ENCODE measurements at regions not wholly inside any gene's neighbourhood (a gene's known extent, or its start where the extent isn't known, plus 50 kb on each side); places are given as distances from the start of the nearest gene placed in this dataset.

GRCh38 chr18:7476386-7476785 is 90.7 kb upstream of the PTPRM start:
- peaks cover 14% of the 10 kb centered on the region for H3K27me3 Mint-ChIP-seq (ENCODE audit: insufficient read depth, unreplicated experiment)

GRCh38 chr18:7479756-7480155 is 87.4 kb upstream of the PTPRM start:
- H3K36me3 Mint-ChIP-seq (ENCODE audit: insufficient read depth, unreplicated experiment): no peaks in the 10 kb centered on the region
- peak; percentile 29 for DNase-seq (ENCODE audit: unreplicated experiment)
- no peak for TF ChIP-seq CTCF (IDR thresholded peaks at IDR 0.05; ENCODE audit: unreplicated experiment)
- H3K4me1 Mint-ChIP-seq (ENCODE audit: insufficient read depth, unreplicated experiment): no peaks in the 10 kb centered on the region
- H3K4me3 Mint-ChIP-seq (ENCODE audit: unreplicated experiment): no peak overlapping the region
- intact Hi-C loops (cut with micrococcal nuclease): no loop called here
- H3K27ac Mint-ChIP-seq (ENCODE audit: low read depth, unreplicated experiment): no peak overlapping the region
- BruUV-seq (replicated peaks): no TSS peak
- H3K9me3 Mint-ChIP-seq (ENCODE audit: unreplicated experiment): no peaks in the 10 kb centered on the region
- CTCF ChIA-PET: no interaction called here
- H3K27me3 Mint-ChIP-seq (ENCODE audit: insufficient read depth, unreplicated experiment): peaks cover 14% of the 10 kb centered on the region
- POLR2A ChIA-PET: no interaction called here

More at GRCh38 chr18:7476386-7476785, 90.7 kb upstream of the PTPRM start:
- POLR2A ChIA-PET: no interaction called here
- Mint-ChIP-seq H3K9me3 (ENCODE audit: unreplicated experiment) (no peaks in the 10 kb centered on the region), H3K27ac (ENCODE audit: low read depth, unreplicated experiment) (no peak overlapping the region), H3K4me1 (ENCODE audit: insufficient read depth, unreplicated experiment) (no peaks in the 10 kb centered on the region), H3K4me3 (ENCODE audit: unreplicated experiment) (no peak overlapping the region), H3K36me3 (ENCODE audit: insufficient read depth, unreplicated experiment) (no peaks in the 10 kb centered on the region)
- no peak for TF ChIP-seq CTCF (IDR thresholded peaks at IDR 0.05; ENCODE audit: unreplicated experiment)
- intact Hi-C loops (cut with micrococcal nuclease): no loop called here
- BruUV-seq (replicated peaks): no TSS peak
- DNase-seq (ENCODE audit: unreplicated experiment): no peak
- CTCF ChIA-PET: no interaction called here

GRCh38 chr18:7480879-7481278 is 86.2 kb upstream of the PTPRM start:
- intact Hi-C loops (cut with micrococcal nuclease): no loop called here
- H3K27ac Mint-ChIP-seq (ENCODE audit: low read depth, unreplicated experiment): no peak overlapping the region
- H3K4me3 Mint-ChIP-seq (ENCODE audit: unreplicated experiment): no peak overlapping the region
- BruUV-seq (replicated peaks): no TSS peak
- ChIA-PET POLR2A (interaction anchor here (1.6 kb wide), 1 partner anchor 86 kb away, joined by 8 read pairs; the partner anchor contains the start of gene PTPRM), CTCF (interaction anchor here (1.7 kb wide), 1 partner anchor 208 kb away, joined by 5 read pairs; no protein-coding TSS in a partner anchor)
- H3K4me1 Mint-ChIP-seq (ENCODE audit: insufficient read depth, unreplicated experiment): no peaks in the 10 kb centered on the region
- H3K36me3 Mint-ChIP-seq (ENCODE audit: insufficient read depth, unreplicated experiment): no peaks in the 10 kb centered on the region
- H3K27me3 Mint-ChIP-seq (ENCODE audit: insufficient read depth, unreplicated experiment): peaks cover 7% of the 10 kb centered on the region
- H3K9me3 Mint-ChIP-seq (ENCODE audit: unreplicated experiment): no peaks in the 10 kb centered on the region
- no peak for DNase-seq (ENCODE audit: unreplicated experiment)
- TF ChIP-seq CTCF (IDR thresholded peaks at IDR 0.05; ENCODE audit: unreplicated experiment): no peak

GRCh38 chr18:7482342-7482741 is 84.8 kb upstream of the PTPRM start:
- no peaks in the 10 kb centered on the region for H3K36me3 Mint-ChIP-seq (ENCODE audit: insufficient read depth, unreplicated experiment)
- ChIA-PET CTCF (no interaction called here), POLR2A (interaction anchor here (1.6 kb wide), 1 partner anchor 84 kb away, joined by 8 read pairs; the partner anchor contains the start of gene PTPRM)
- H3K9me3 Mint-ChIP-seq (ENCODE audit: unreplicated experiment): no peaks in the 10 kb centered on the region
- DNase-seq (ENCODE audit: unreplicated experiment): peak; percentile 4
- no peaks in the 10 kb centered on the region for H3K4me1 Mint-ChIP-seq (ENCODE audit: insufficient read depth, unreplicated experiment)
- no peaks in the 10 kb centered on the region for H3K27me3 Mint-ChIP-seq (ENCODE audit: insufficient read depth, unreplicated experiment)
- no TSS peak for BruUV-seq (replicated peaks)
- H3K27ac Mint-ChIP-seq (ENCODE audit: low read depth, unreplicated experiment): no peak overlapping the region
- no peak for TF ChIP-seq CTCF (IDR thresholded peaks at IDR 0.05; ENCODE audit: unreplicated experiment)
- intact Hi-C loops (cut with micrococcal nuclease): no loop called here
- H3K4me3 Mint-ChIP-seq (ENCODE audit: unreplicated experiment): no peak overlapping the region
